NCI-H510A treated with DMSO at 0.1 percent for 48 hours (cell line): ENCODE measurements at regions not wholly inside any gene's neighbourhood (a gene's known extent, or its start where the extent isn't known, plus 50 kb on each side); places are given as distances from the start of the nearest gene placed in this dataset.
A peak's percentile ranks its signal among the peaks of the same experiment; 100 is the strongest.

ENCODE experiments used
- DNase-seq: peaks from one replicate; lab custom pipeline; 2025; lab: John Stamatoyannopoulos, UW

- no peak for DNase-seq
These were observed 538.3 kb upstream of the PKN2 start for GRCh38 chr1:88145752-88146151.

GRCh38 chr1:88149686-88150085, 534.4 kb upstream of the PKN2 start:
- DNase-seq = no peak

GRCh38 chr1:88150330-88150729, 533.7 kb upstream of the PKN2 start:
- no peak for DNase-seq

- DNase-seq = no peak
These were observed 520.9 kb upstream of the PKN2 start for GRCh38 chr1:88163187-88163586.

GRCh38 chr1:88168126-88168525, 515.9 kb upstream of the PKN2 start:
- DNase-seq = no peak

- DNase-seq = no peak
These were observed 514.9 kb upstream of the PKN2 start for GRCh38 chr1:88169139-88169538.

GRCh38 chr1:88169939-88170338, 514.1 kb upstream of the PKN2 start:
- DNase-seq = no peak

- DNase-seq = no peak
These were observed 508.9 kb upstream of the PKN2 start for GRCh38 chr1:88175120-88175630.

GRCh38 chr1:88175631-88176226, 508.3 kb upstream of the PKN2 start:
- no peak for DNase-seq

GRCh38 chr1:88179943-88180342, 504.1 kb upstream of the PKN2 start:
- DNase-seq = no peak

- peak; percentile 92 for DNase-seq
These were observed 503.5 kb upstream of the PKN2 start for GRCh38 chr1:88180449-88181108.

GRCh38 chr1:88186911-88187310, 497.2 kb upstream of the PKN2 start:
- DNase-seq = no peak

- no peak for DNase-seq
These were observed 496.0 kb upstream of the PKN2 start for GRCh38 chr1:88188038-88188437.

- no peak for DNase-seq
These were observed 494.5 kb upstream of the PKN2 start for GRCh38 chr1:88189525-88189924.

GRCh38 chr1:88191917-88192316, 492.2 kb upstream of the PKN2 start:
- DNase-seq = no peak

GRCh38 chr1:88194542-88194941, 489.5 kb upstream of the PKN2 start:
- no peak for DNase-seq

- DNase-seq = no peak
These were observed 483.5 kb upstream of the PKN2 start for GRCh38 chr1:88200545-88200944.

GRCh38 chr1:88204111-88204510, 480.0 kb upstream of the PKN2 start:
- DNase-seq = no peak

GRCh38 chr1:88204612-88205167, 479.4 kb upstream of the PKN2 start:
- no peak for DNase-seq

GRCh38 chr1:88208389-88208788, 475.7 kb upstream of the PKN2 start:
- DNase-seq = no peak

- DNase-seq = no peak
These were observed 473.8 kb upstream of the PKN2 start for GRCh38 chr1:88210103-88210787.

- DNase-seq = peak; percentile 28
These were observed 467.6 kb upstream of the PKN2 start for GRCh38 chr1:88216441-88216840.

GRCh38 chr1:88217386-88217785, 466.7 kb upstream of the PKN2 start:
- DNase-seq = no peak
